ENCODE measurements at regions not wholly inside any gene's neighbourhood (a gene's known extent, or its start where the extent isn't known, plus 50 kb on each side); places are given as distances from the start of the nearest gene placed in this dataset.

DNA sequence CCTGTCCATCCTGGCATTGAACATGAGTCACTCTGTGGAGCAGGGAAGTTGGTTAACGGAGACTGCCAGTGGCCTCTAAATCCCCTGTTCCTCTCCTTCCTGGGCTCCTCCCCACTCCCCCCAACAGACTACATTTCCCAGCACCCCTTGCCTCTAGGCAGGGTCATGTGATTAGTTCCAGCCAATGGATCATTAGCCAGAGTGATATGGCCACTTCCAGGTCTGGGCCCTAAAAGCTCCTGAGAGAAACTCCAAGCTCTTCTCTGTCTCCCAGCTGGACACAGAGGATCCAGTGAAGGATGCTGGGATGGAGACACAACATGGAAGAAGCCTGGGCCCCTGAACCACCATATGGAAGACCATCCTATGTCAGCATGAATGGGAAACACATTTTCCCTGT, 54.4 kb upstream of the RFLNA start (continued):
- TF ChIP-seq KDM2B (CRISPR knock-in tag; IDR thresholded peaks at IDR 0.05) (no peak), GABPB2 (CRISPR knock-in tag; conservative IDR thresholded peaks at IDR 0.05) (no peak), STAT5A (IDR thresholded peaks at IDR 0.05; ENCODE audit: borderline replicate concordance, low read length) (no peak), JUND (IDR thresholded peaks at IDR 0.05; ENCODE audit: borderline replicate concordance, low read depth, low read length) (0 out of 2 replicates have a peak, but pooled peaks have one; percentile 5), JUND (tag; IDR thresholded peaks at IDR 0.05; ENCODE audit: borderline replicate concordance, low read depth, low read length) (no peak), ZNF3 (CRISPR knock-in tag; IDR thresholded peaks at IDR 0.05) (no peak), KLF6 (CRISPR knock-in tag; IDR thresholded peaks at IDR 0.05; ENCODE audit: borderline replicate concordance) (no peak), ELF1 (tag; IDR thresholded peaks at IDR 0.05) (peak; percentile 64), TOE1 (IDR thresholded peaks at IDR 0.05; ENCODE audit: borderline replicate concordance) (peak; percentile 95), TOE1 (CRISPR knock-in tag; IDR thresholded peaks at IDR 0.05; ENCODE audit: borderline replicate concordance, low read depth) (no peak), PHF20 (IDR thresholded peaks at IDR 0.05; ENCODE audit: partially characterized antibody) (peak; percentile 53)
- TF ChIP-seq, protein P1, sequence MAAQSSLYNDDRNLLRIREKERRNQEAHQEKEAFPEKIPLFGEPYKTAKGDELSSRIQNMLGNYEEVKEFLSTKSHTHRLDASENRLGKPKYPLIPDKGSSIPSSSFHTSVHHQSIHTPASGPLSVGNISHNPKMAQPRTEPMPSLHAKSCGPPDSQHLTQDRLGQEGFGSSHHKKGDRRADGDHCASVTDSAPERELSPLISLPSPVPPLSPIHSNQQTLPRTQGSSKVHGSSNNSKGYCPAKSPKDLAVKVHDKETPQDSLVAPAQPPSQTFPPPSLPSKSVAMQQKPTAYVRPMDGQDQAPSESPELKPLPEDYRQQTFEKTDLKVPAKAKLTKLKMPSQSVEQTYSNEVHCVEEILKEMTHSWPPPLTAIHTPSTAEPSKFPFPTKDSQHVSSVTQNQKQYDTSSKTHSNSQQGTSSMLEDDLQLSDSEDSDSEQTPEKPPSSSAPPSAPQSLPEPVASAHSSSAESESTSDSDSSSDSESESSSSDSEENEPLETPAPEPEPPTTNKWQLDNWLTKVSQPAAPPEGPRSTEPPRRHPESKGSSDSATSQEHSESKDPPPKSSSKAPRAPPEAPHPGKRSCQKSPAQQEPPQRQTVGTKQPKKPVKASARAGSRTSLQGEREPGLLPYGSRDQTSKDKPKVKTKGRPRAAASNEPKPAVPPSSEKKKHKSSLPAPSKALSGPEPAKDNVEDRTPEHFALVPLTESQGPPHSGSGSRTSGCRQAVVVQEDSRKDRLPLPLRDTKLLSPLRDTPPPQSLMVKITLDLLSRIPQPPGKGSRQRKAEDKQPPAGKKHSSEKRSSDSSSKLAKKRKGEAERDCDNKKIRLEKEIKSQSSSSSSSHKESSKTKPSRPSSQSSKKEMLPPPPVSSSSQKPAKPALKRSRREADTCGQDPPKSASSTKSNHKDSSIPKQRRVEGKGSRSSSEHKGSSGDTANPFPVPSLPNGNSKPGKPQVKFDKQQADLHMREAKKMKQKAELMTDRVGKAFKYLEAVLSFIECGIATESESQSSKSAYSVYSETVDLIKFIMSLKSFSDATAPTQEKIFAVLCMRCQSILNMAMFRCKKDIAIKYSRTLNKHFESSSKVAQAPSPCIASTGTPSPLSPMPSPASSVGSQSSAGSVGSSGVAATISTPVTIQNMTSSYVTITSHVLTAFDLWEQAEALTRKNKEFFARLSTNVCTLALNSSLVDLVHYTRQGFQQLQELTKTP (IDR thresholded peaks at IDR 0.05; ENCODE audit: low read depth in 1 of 2, partially characterized antibody in 2 of 2) = peak in 1 of 2 experiments; percentile 69
- TF ChIP-seq, protein P2, sequence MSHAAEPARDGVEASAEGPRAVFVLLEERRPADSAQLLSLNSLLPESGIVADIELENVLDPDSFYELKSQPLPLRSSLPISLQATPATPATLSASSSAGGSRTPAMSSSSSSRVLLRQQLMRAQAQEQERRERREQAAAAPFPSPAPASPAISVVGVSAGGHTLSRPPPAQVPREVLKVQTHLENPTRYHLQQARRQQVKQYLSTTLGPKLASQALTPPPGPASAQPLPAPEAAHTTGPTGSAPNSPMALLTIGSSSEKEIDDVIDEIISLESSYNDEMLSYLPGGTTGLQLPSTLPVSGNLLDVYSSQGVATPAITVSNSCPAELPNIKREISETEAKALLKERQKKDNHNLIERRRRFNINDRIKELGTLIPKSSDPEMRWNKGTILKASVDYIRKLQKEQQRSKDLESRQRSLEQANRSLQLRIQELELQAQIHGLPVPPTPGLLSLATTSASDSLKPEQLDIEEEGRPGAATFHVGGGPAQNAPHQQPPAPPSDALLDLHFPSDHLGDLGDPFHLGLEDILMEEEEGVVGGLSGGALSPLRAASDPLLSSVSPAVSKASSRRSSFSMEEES (CRISPR knock-in tag; IDR thresholded peaks at IDR 0.05) = peak; percentile 92
- TF ChIP-seq, protein P3, sequence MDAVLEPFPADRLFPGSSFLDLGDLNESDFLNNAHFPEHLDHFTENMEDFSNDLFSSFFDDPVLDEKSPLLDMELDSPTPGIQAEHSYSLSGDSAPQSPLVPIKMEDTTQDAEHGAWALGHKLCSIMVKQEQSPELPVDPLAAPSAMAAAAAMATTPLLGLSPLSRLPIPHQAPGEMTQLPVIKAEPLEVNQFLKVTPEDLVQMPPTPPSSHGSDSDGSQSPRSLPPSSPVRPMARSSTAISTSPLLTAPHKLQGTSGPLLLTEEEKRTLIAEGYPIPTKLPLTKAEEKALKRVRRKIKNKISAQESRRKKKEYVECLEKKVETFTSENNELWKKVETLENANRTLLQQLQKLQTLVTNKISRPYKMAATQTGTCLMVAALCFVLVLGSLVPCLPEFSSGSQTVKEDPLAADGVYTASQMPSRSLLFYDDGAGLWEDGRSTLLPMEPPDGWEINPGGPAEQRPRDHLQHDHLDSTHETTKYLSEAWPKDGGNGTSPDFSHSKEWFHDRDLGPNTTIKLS (IDR thresholded peaks at IDR 0.05; ENCODE audit: borderline replicate concordance, low read depth) = 0 out of 2 replicates have a peak, but pooled peaks have one; percentile 44
- TF ChIP-seq, protein P4, sequence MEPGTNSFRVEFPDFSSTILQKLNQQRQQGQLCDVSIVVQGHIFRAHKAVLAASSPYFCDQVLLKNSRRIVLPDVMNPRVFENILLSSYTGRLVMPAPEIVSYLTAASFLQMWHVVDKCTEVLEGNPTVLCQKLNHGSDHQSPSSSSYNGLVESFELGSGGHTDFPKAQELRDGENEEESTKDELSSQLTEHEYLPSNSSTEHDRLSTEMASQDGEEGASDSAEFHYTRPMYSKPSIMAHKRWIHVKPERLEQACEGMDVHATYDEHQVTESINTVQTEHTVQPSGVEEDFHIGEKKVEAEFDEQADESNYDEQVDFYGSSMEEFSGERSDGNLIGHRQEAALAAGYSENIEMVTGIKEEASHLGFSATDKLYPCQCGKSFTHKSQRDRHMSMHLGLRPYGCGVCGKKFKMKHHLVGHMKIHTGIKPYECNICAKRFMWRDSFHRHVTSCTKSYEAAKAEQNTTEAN (CRISPR knock-in tag; IDR thresholded peaks at IDR 0.05) = no peak
- TF ChIP-seq, protein P5, sequence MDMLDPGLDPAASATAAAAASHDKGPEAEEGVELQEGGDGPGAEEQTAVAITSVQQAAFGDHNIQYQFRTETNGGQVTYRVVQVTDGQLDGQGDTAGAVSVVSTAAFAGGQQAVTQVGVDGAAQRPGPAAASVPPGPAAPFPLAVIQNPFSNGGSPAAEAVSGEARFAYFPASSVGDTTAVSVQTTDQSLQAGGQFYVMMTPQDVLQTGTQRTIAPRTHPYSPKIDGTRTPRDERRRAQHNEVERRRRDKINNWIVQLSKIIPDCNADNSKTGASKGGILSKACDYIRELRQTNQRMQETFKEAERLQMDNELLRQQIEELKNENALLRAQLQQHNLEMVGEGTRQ (CRISPR knock-in tag; IDR thresholded peaks at IDR 0.05) = peak; percentile 93
- TF ChIP-seq, protein P6, sequence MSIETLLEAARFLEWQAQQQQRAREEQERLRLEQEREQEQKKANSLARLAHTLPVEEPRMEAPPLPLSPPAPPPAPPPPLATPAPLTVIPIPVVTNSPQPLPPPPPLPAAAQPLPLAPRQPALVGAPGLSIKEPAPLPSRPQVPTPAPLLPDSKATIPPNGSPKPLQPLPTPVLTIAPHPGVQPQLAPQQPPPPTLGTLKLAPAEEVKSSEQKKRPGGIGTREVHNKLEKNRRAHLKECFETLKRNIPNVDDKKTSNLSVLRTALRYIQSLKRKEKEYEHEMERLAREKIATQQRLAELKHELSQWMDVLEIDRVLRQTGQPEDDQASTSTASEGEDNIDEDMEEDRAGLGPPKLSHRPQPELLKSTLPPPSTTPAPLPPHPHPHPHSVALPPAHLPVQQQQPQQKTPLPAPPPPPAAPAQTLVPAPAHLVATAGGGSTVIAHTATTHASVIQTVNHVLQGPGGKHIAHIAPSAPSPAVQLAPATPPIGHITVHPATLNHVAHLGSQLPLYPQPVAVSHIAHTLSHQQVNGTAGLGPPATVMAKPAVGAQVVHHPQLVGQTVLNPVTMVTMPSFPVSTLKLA (conservative IDR thresholded peaks at IDR 0.05) = no peak
